WTC11 (cell line): ENCODE measurements at regions not wholly inside any gene's neighbourhood (a gene's known extent, or its start where the extent isn't known, plus 50 kb on each side); places are given as distances from the start of the nearest gene placed in this dataset.

Experiments
- ATAC-seq: fragments of 200-7000 bp; cut with Tn5 transposase; 2 replicates; pipeline ENCODE4 v1.10.0; 2021; ENCODE audit warnings: mild to moderate bottlenecking, moderate library complexity
- CTCF ChIA-PET: fragments of 300-600 bp; sonication (Branson Sonifier 250); formaldehyde crosslinking; loops from one replicate; lab custom pipeline; 2021; ENCODE audit warnings: antibody characterized with exemption; lab: Charles Lee
- POLR2A ChIA-PET: fragments of 350-600 bp; sonication (Branson Sonifier 250); formaldehyde crosslinking; loops from one replicate; lab custom pipeline; 2021; ENCODE audit warnings: antibody characterized with exemption; lab: Charles Lee
- DNase-seq: peaks from one replicate; pipeline ENCODE4 v3.0.0; 2021; ENCODE audit warnings: low spot score
- H3K27ac Mint-ChIP-seq: 2 replicates; pipeline ENCODE4 v1.8.0; 2021; ENCODE audit warnings: mixed read lengths
- H3K27me3 Mint-ChIP-seq: 2 replicates; pipeline ENCODE4 v1.8.0; 2021; ENCODE audit warnings: low read depth, mild to moderate bottlenecking, moderate library complexity, mixed read lengths
- H3K36me3 Mint-ChIP-seq: 2 replicates; pipeline ENCODE4 v1.8.0; 2021; ENCODE audit warnings: mixed read lengths
- H3K4me1 Mint-ChIP-seq: 2 replicates; pipeline ENCODE4 v1.8.0; 2022; ENCODE audit warnings: mixed read lengths
- H3K4me3 Mint-ChIP-seq: 2 replicates; pipeline ENCODE4 v1.8.0; 2021; ENCODE audit warnings: mild to moderate bottlenecking, moderate library complexity, mixed read lengths
- H3K9me3 Mint-ChIP-seq: 2 replicates; pipeline ENCODE4 v1.8.0; 2021; ENCODE audit warnings: mixed read lengths
- ELF4 ChIP-seq: sonication (generic); formaldehyde crosslinking; IDR thresholded peaks from 2 replicates; pipeline ENCODE4 v1.8.1; 2022; ENCODE audit warnings: low read depth, mild to moderate bottlenecking, moderate library complexity, missing genetic modification reagents
- FOXJ3 ChIP-seq: sonication (generic); formaldehyde crosslinking; IDR thresholded peaks from 2 replicates; pipeline ENCODE4 v1.9.0; 2021; ENCODE audit warnings: missing genetic modification reagents, mild to moderate bottlenecking, borderline replicate concordance
- FOXK1 ChIP-seq: sonication (generic); formaldehyde crosslinking; IDR thresholded peaks from 2 replicates; pipeline ENCODE4 v1.8.0; 2022; ENCODE audit warnings: mild to moderate bottlenecking, moderate library complexity, missing genetic modification reagents
- GTF2I ChIP-seq: fragments of 250-450 bp; sonication (Bioruptor Pico); conservative IDR thresholded peaks from 2 replicates; pipeline ENCODE4 v1.4.0; 2021; ENCODE audit warnings: mild to moderate bottlenecking
- ZBTB43 ChIP-seq: sonication (generic); formaldehyde crosslinking; IDR thresholded peaks from 2 replicates; pipeline ENCODE4 v1.8.1; 2023; ENCODE audit warnings: mild to moderate bottlenecking, missing genetic modification reagents
- ZNF121 ChIP-seq: sonication (generic); formaldehyde crosslinking; IDR thresholded peaks from 2 replicates; pipeline ENCODE4 v1.8.0; 2023; ENCODE audit warnings: missing genetic modification reagents
- ZNF138 ChIP-seq: sonication (generic); formaldehyde crosslinking; conservative IDR thresholded peaks from 2 replicates; pipeline ENCODE4 v1.8.1; 2022; ENCODE audit warnings: mild to moderate bottlenecking, moderate library complexity, missing genetic modification reagents
- ZNF416 ChIP-seq: fragments of 250-450 bp; sonication (Bioruptor Pico); IDR thresholded peaks from 2 replicates; pipeline ENCODE4 v1.9.0; 2021; ENCODE audit warnings: mild to moderate bottlenecking, inconsistent platforms
- ZNF425 ChIP-seq: fragments of 250-450 bp; sonication (Bioruptor Pico); conservative IDR thresholded peaks from 2 replicates; pipeline ENCODE4 v1.9.0; 2021; ENCODE audit warnings: mild to moderate bottlenecking
- ZNF532 ChIP-seq: fragments of 250-450 bp; sonication (Bioruptor Pico); IDR thresholded peaks from 2 replicates; pipeline ENCODE4 v1.9.0; 2021; ENCODE audit warnings: mild to moderate bottlenecking, borderline replicate concordance
- TF ChIP-seq, protein P1 (sequence below): sonication (generic); formaldehyde crosslinking; IDR thresholded peaks from 2 replicates; pipeline ENCODE4 v1.8.0; 2022; ENCODE audit warnings: mild to moderate bottlenecking, missing genetic modification reagents
- TF ChIP-seq, protein P2 (sequence below): sonication (generic); formaldehyde crosslinking; conservative IDR thresholded peaks from 2 replicates; pipeline ENCODE4 v1.8.1; 2023; ENCODE audit warnings: mild to moderate bottlenecking, low read depth, missing genetic modification reagents, moderate library complexity
- TF ChIP-seq, protein P3 (sequence below): sonication (generic); formaldehyde crosslinking; IDR thresholded peaks from 2 replicates; pipeline ENCODE4 v1.8.1; 2022; ENCODE audit warnings: low read depth, mild to moderate bottlenecking, moderate library complexity, missing genetic modification reagents, borderline replicate concordance
- TF ChIP-seq, protein P4 (sequence below): sonication (generic); formaldehyde crosslinking; IDR thresholded peaks from 2 replicates; pipeline ENCODE4 v1.8.0; 2022; ENCODE audit warnings: mild to moderate bottlenecking, missing genetic modification reagents

DNA sequence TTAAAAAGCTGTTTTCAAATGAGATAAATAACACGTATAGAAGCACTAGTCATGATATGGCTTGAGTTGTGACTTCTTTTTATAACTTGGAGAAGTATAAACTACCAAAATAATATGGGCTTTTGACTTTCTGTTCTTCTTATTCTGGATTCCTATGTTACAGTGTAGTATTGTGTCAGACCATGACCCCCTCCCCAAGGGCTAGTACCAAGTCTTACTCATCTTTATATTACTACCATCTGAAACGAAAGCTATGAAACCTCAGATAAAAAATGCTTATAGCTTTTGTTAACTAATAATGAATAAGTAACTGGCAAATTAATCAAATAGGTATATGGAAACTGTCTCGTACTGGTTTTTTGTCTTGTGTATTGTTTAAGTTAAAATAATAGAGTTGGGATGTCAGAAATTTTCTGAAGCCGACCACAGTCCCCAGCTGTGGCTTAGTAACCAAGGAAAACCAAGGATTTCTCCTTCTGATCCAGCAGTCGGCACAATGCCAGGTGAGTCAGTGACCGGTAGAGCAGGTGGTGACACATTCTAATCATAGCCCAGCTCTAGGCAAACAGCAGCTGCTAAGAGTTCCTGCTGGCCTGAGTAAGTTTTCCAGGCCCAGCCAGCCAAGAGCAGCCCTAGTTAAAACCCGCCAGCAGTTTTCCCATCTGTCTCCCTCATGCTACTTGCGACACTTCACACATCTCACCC, 163.3 kb upstream of the PRDX4 start:
- ATAC-seq (peak; percentile 52), DNase-seq (no peak)
- no peaks in the 10 kb centered on the region for H3K27me3 Mint-ChIP-seq
- TF ChIP-seq GTF2I (CRISPR knock-in tag) (no peak), FOXK1 (no peak), ZNF532 (CRISPR knock-in tag) (no peak), ZBTB43 (CRISPR knock-in tag) (no peak), ZNF416 (no peak), FOXJ3 (CRISPR knock-in tag) (no peak)
- TF ChIP-seq, protein P1, sequence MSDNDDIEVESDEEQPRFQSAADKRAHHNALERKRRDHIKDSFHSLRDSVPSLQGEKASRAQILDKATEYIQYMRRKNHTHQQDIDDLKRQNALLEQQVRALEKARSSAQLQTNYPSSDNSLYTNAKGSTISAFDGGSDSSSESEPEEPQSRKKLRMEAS (CRISPR knock-in tag) = no peak
- TF ChIP-seq, protein P2, sequence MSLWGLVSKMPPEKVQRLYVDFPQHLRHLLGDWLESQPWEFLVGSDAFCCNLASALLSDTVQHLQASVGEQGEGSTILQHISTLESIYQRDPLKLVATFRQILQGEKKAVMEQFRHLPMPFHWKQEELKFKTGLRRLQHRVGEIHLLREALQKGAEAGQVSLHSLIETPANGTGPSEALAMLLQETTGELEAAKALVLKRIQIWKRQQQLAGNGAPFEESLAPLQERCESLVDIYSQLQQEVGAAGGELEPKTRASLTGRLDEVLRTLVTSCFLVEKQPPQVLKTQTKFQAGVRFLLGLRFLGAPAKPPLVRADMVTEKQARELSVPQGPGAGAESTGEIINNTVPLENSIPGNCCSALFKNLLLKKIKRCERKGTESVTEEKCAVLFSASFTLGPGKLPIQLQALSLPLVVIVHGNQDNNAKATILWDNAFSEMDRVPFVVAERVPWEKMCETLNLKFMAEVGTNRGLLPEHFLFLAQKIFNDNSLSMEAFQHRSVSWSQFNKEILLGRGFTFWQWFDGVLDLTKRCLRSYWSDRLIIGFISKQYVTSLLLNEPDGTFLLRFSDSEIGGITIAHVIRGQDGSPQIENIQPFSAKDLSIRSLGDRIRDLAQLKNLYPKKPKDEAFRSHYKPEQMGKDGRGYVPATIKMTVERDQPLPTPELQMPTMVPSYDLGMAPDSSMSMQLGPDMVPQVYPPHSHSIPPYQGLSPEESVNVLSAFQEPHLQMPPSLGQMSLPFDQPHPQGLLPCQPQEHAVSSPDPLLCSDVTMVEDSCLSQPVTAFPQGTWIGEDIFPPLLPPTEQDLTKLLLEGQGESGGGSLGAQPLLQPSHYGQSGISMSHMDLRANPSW (CRISPR knock-in tag) = no peak
- POLR2A ChIA-PET = no interaction called here
- H3K36me3 Mint-ChIP-seq = peaks cover 3% of the 10 kb centered on the region; the same call in 1 of the 2 replicates
- peaks cover 55% of the 10 kb centered on the region for H3K4me1 Mint-ChIP-seq
- CTCF ChIA-PET = no interaction called here
- peak overlapping the region; percentile 68 for H3K27ac Mint-ChIP-seq
- no peaks in the 10 kb centered on the region for H3K9me3 Mint-ChIP-seq
- H3K4me3 Mint-ChIP-seq = no peak overlapping the region

GRCh38 chrX:23504540-23504884, 162.8 kb upstream of the PRDX4 start:
- peaks cover 4% of the 10 kb centered on the region; the same call in 1 of the 2 replicates for H3K36me3 Mint-ChIP-seq
- TF ChIP-seq, protein P3, sequence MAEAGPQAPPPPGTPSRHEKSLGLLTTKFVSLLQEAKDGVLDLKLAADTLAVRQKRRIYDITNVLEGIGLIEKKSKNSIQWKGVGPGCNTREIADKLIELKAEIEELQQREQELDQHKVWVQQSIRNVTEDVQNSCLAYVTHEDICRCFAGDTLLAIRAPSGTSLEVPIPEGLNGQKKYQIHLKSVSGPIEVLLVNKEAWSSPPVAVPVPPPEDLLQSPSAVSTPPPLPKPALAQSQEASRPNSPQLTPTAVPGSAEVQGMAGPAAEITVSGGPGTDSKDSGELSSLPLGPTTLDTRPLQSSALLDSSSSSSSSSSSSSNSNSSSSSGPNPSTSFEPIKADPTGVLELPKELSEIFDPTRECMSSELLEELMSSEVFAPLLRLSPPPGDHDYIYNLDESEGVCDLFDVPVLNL (CRISPR knock-in tag) = no peak
- TF ChIP-seq ZNF532 (CRISPR knock-in tag) (no peak), ZNF138 (CRISPR knock-in tag) (no peak), ZNF425 (CRISPR knock-in tag) (no peak), ELF4 (CRISPR knock-in tag) (no peak), ZNF121 (CRISPR knock-in tag) (peak; percentile 75; the same call in 1 of the 2 replicates)
- TF ChIP-seq, protein P4, sequence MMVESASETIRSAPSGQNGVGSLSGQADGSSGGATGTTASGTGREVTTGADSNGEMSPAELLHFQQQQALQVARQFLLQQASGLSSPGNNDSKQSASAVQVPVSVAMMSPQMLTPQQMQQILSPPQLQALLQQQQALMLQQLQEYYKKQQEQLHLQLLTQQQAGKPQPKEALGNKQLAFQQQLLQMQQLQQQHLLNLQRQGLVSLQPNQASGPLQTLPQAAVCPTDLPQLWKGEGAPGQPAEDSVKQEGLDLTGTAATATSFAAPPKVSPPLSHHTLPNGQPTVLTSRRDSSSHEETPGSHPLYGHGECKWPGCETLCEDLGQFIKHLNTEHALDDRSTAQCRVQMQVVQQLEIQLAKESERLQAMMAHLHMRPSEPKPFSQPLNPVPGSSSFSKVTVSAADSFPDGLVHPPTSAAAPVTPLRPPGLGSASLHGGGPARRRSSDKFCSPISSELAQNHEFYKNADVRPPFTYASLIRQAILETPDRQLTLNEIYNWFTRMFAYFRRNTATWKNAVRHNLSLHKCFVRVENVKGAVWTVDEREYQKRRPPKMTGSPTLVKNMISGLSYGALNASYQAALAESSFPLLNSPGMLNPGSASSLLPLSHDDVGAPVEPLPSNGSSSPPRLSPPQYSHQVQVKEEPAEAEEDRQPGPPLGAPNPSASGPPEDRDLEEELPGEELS = no peak

More at GRCh38 chrX:23504540-23504884, 162.8 kb upstream of the PRDX4 start:
- H3K27ac Mint-ChIP-seq = peak overlapping the region; percentile 68
- no peak for DNase-seq
- no peaks in the 10 kb centered on the region for H3K27me3 Mint-ChIP-seq
- no peak overlapping the region for H3K4me3 Mint-ChIP-seq
- ChIA-PET CTCF (no interaction called here), POLR2A (no interaction called here)
- no peak for ATAC-seq
- H3K4me1 Mint-ChIP-seq = peaks cover 59% of the 10 kb centered on the region
- no peaks in the 10 kb centered on the region for H3K9me3 Mint-ChIP-seq
